Esophagus muscularis mucosa (tissue), 4 donors: ENCODE measurements at regions not wholly inside any gene's neighbourhood (a gene's known extent, or its start where the extent isn't known, plus 50 kb on each side); places are given as distances from the start of the nearest gene placed in this dataset.
"Not testable (repeated sequence)": the region's sequence is repeated elsewhere in the genome, so short reads cannot be mapped to it uniquely, and the experiment has no call there.

Source experiments
- DNase-seq: peaks from one replicate; pipeline ENCODE4 v3.0.0-alpha.2; 2017; ENCODE audit errors: extremely low spot score
- H3K27ac ChIP-seq, 4 donors: fragments of 200-600 bp; sonication (generic); replicated peaks in 1 of 4; 1 replicate in 3 of 4; 2 replicates in 1 of 4; pipeline ENCODE4 v1.5.1; 2016 to 2019; ENCODE audit warnings: mild to moderate bottlenecking in 1 of 4
- H3K27me3 ChIP-seq, 4 donors: fragments of 200-600 bp; sonication (generic); one replicate each; pipeline versions ENCODE4 v1.5.1 to v1.6.0; 2016 to 2019
- H3K36me3 ChIP-seq, 4 donors: fragments of 200-600 bp; sonication (generic); one replicate each; pipeline ENCODE4 v1.5.1; 2016 to 2019
- H3K4me1 ChIP-seq, 4 donors: fragments of 200-600 bp; sonication (generic); one replicate each; pipeline ENCODE4 v1.5.1; 2016 to 2019
- H3K4me3 ChIP-seq, 4 donors: fragments of 200-600 bp; sonication (generic); 1 replicate in 2 of 4; 2 replicates in 2 of 4; pipeline ENCODE4 v1.5.1; 2016 to 2019; ENCODE audit warnings: mild to moderate bottlenecking in 4 of 4, moderate library complexity in 1 of 4
- H3K9me3 ChIP-seq, 4 donors: fragments of 200-600 bp; sonication (generic); 1 replicate in 3 of 4; 2 replicates in 1 of 4; pipeline ENCODE4 v1.5.1; 2016 to 2019
- CTCF ChIP-seq, 3 experiments: fragments of 200-600 bp in 2 of 3; fragments of 450-650 bp in 1 of 3; sonication (generic) in 2 of 3; IDR thresholded peaks; one replicate each; pipeline ENCODE4 v1.5.1; 2017 to 2019; ENCODE audit warnings: antibody characterized with exemption in 3 of 3, mild to moderate bottlenecking in 2 of 3, moderate library complexity in 1 of 3
- EP300 ChIP-seq: sonication (generic); formaldehyde crosslinking; IDR thresholded peaks from one replicate; pipeline ENCODE4 v1.6.1; 2017; ENCODE audit warnings: antibody characterized with exemption
- POLR2A ChIP-seq: fragments of 450-650 bp; IDR thresholded peaks from one replicate; pipeline ENCODE4 v1.6.1; 2017; ENCODE audit warnings: antibody characterized with exemption, moderate library complexity, mild to moderate bottlenecking, low read depth
- POLR2AphosphoS5 ChIP-seq, 2 donors: sonication (generic); formaldehyde crosslinking; IDR thresholded peaks; one replicate each; pipeline ENCODE4 v1.6.1; 2017; ENCODE audit warnings: antibody characterized with exemption in 2 of 2
- WGBS: methylation state at CpG from one replicate; pipeline ENCODE4 v1.1.5; 2018; 5-methylcytosine and 5-hydroxymethylcytosine counted together
- intact Hi-C: fragments of 100-400 bp; cut with DNase I; formaldehyde crosslinking; loops from one replicate; pipeline ENCODE4 v1.15.1; 2023

GRCh38 chr14:105882626-105883025 lies 356.2 kb downstream of the TMEM121 start:
- Histone ChIP-seq H3K4me1 (no peaks in the 10 kb centered on the region), H3K27ac (no peak overlapping the region), H3K27me3 (peaks cover 0 to 47% (median 0%) of the 10 kb centered on the region in 4 donors), H3K4me3 (no peak overlapping the region), H3K36me3 (no peaks in the 10 kb centered on the region), H3K9me3 (peaks cover 0 to under 1% (median 0%) of the 10 kb centered on the region in 4 donors)
- TF ChIP-seq EP300 (no peak), CTCF (IDR thresholded peaks at IDR 0.05) (no peak), POLR2A (no peak), POLR2AphosphoS5 (IDR thresholded peaks at IDR 0.05) (no peak)
- no peak for DNase-seq
- intact Hi-C loops, result no loop called here
- 73% methylated on average over 4 of the region's 5 CpGs for WGBS

- Histone ChIP-seq H3K36me3 (no peaks in the 10 kb centered on the region), H3K4me3 (no peak overlapping the region), H3K4me1 (no peaks in the 10 kb centered on the region), H3K9me3 (peaks cover 0 to 5% (median 0%) of the 10 kb centered on the region in 4 donors), H3K27ac (no peak overlapping the region), H3K27me3 (peaks cover 0 to 40% (median 0%) of the 10 kb centered on the region in 4 donors)
- intact Hi-C loops, result no loop called here
- WGBS, result 50% methylated on average over 1 of the region's 17 CpGs
- TF ChIP-seq EP300, result no peak
- no peak for TF ChIP-seq POLR2A
- no peak for TF ChIP-seq CTCF (IDR thresholded peaks at IDR 0.05)
- no peak for TF ChIP-seq POLR2AphosphoS5 (IDR thresholded peaks at IDR 0.05)
- no peak for DNase-seq
These were observed 357.0 kb downstream of the TMEM121 start for GRCh38 chr14:105883066-105884005.

GRCh38 chr14:105884192-105884807 lies 357.9 kb downstream of the TMEM121 start:
- H3K4me3 ChIP-seq, H3K27ac ChIP-seq, DNase-seq, H3K4me1 ChIP-seq, intact Hi-C loops, H3K9me3 ChIP-seq, H3K36me3 ChIP-seq: not testable (repeated sequence)
- WGBS, result no CpG with 5 or more reads among the region's 17 CpGs
- H3K27me3 ChIP-seq, result peaks cover 0 to 36% (median 0%) of the 10 kb centered on the region in 4 donors

DNA sequence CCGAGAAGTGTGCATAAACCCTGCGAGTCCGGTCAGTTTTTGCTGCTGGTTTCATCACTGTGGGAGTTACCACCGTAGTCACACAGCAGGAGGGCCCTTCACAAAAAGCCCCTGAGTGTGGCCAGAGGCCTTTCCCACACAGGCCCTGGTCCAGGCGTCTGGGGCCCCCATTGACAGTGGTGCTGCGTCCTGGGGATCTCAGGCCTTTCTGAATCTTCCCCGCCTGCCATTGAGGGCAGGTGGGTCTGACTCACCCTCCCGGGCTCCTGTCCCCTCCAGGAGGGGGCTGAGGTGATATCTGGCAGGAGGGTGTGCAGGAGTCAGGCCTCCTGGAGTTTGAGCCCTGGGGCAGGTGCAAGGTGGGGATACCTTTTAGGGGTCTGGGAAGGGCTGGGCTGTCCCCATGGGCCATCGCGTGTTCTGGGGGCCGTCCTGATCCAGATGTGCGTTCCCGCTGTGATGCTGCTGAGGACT lies 358.5 kb downstream of the TMEM121 start:
- DNase-seq, result no peak
- intact Hi-C loops, result no loop called here
- 69% methylated on average over 5 of the region's 13 CpGs for WGBS
- Histone ChIP-seq H3K4me3 (no peak overlapping the region), H3K27ac (no peak overlapping the region), H3K9me3 (peaks cover 0 to 5% (median 0%) of the 10 kb centered on the region in 4 donors), H3K4me1 (no peaks in the 10 kb centered on the region), H3K36me3 (no peaks in the 10 kb centered on the region), H3K27me3 (peaks cover 0 to 31% (median 0%) of the 10 kb centered on the region in 4 donors)
- TF ChIP-seq POLR2AphosphoS5 (IDR thresholded peaks at IDR 0.05), result no peak

GRCh38 chr14:105885561-105886320 lies 359.4 kb downstream of the TMEM121 start:
- Histone ChIP-seq H3K4me1 (no peaks in the 10 kb centered on the region), H3K27me3 (peaks cover 0 to 22% (median 0%) of the 10 kb centered on the region in 4 donors)
- TF ChIP-seq CTCF (IDR thresholded peaks at IDR 0.05) (no peak), POLR2A (no peak), EP300 (no peak), POLR2AphosphoS5 (IDR thresholded peaks at IDR 0.05) (no peak)

GRCh38 chr14:105886791-105887191 lies 360.4 kb downstream of the TMEM121 start:
- H3K9me3 ChIP-seq, H3K4me3 ChIP-seq, H3K4me1 ChIP-seq, H3K27ac ChIP-seq, DNase-seq, H3K36me3 ChIP-seq, intact Hi-C loops: not testable (repeated sequence)
- peaks cover 0 to 15% (median 0%) of the 10 kb centered on the region in 4 donors for H3K27me3 ChIP-seq
- WGBS, result 44% methylated on average over 2 of the region's 4 CpGs

More at GRCh38 chr14:105885561-105886320, 359.4 kb downstream of the TMEM121 start:
- WGBS, result 92% methylated on average over 12 of the region's 23 CpGs
- no peaks in the 10 kb centered on the region for H3K36me3 ChIP-seq
- H3K4me3 ChIP-seq, result no peak overlapping the region
- intact Hi-C loops, result no loop called here
- H3K27ac ChIP-seq, result no peak overlapping the region
- peaks cover 0 to 5% (median 0%) of the 10 kb centered on the region in 4 donors for H3K9me3 ChIP-seq
- no peak for DNase-seq
